GM23338 (cell line): ENCODE measurements at regions not wholly inside any gene's neighbourhood (a gene's known extent, or its start where the extent isn't known, plus 50 kb on each side); places are given as distances from the start of the nearest gene placed in this dataset.

Source experiments
- ATAC-seq: fragments of 200-7000 bp; cut with Tn5 transposase; 3 replicates; pipeline ENCODE4 v1.9.1; 2020
- DNase-seq: peaks from one replicate; pipeline ENCODE4 v3.0.0-alpha.2; 2015; ENCODE audit warnings: low spot score
- H2AFZ ChIP-seq: fragments of 200-600 bp; sonication (generic); 2 replicates; pipeline ENCODE4 v1.8.0; 2016; ENCODE audit warnings: antibody characterized with exemption, mild to moderate bottlenecking, moderate library complexity
- H3F3A ChIP-seq: fragments of 200-600 bp; sonication (generic); replicated peaks from 2 replicates; pipeline ENCODE4 v1.8.0; 2017; ENCODE audit warnings: antibody characterized with exemption, mixed run types, low read depth
- H3K27ac ChIP-seq: fragments of 200-600 bp; sonication (generic); 2 replicates; pipeline ENCODE4 v1.6.1; 2016; ENCODE audit warnings: low read depth
- H3K27me3 ChIP-seq: fragments of 200-600 bp; sonication (generic); 2 replicates; pipeline ENCODE4 v1.8.0; 2016; ENCODE audit warnings: mild to moderate bottlenecking, mixed run types, moderate library complexity; ENCODE audit not compliant: insufficient read depth
- H3K36me3 ChIP-seq: fragments of 200-600 bp; sonication (generic); 2 replicates; pipeline ENCODE4 v1.8.0; 2016; ENCODE audit warnings: mild to moderate bottlenecking; ENCODE audit not compliant: insufficient read depth
- H3K4me1 ChIP-seq: fragments of 200-600 bp; sonication (generic); 2 replicates; pipeline ENCODE4 v1.8.0; 2016; ENCODE audit warnings: mild to moderate bottlenecking, moderate library complexity; ENCODE audit not compliant: insufficient read depth
- H3K4me2 ChIP-seq: fragments of 200-600 bp; sonication (generic); 2 replicates; pipeline ENCODE4 v1.7.1; 2017; ENCODE audit warnings: mixed run types
- H3K4me3 ChIP-seq: fragments of 200-600 bp; sonication (generic); 2 replicates; pipeline ENCODE4 v1.6.1; 2016; ENCODE audit warnings: mixed run types
- H3K79me2 ChIP-seq: fragments of 200-600 bp; sonication (generic); replicated peaks from 2 replicates; pipeline ENCODE4 v1.8.0; 2017; ENCODE audit warnings: mild to moderate bottlenecking; ENCODE audit not compliant: insufficient read depth
- H3K9me2 ChIP-seq: fragments of 200-600 bp; sonication (generic); 2 replicates; pipeline ENCODE4 v1.8.0; 2017; ENCODE audit not compliant: insufficient read depth
- H4K20me1 ChIP-seq: fragments of 200-600 bp; sonication (generic); replicated peaks from 2 replicates; pipeline ENCODE4 v1.8.0; 2017; ENCODE audit warnings: mild to moderate bottlenecking; ENCODE audit not compliant: insufficient read depth
- H3K27ac Mint-ChIP-seq: 2 replicates; pipeline ENCODE4 v1.8.0; 2020; ENCODE audit warnings: inconsistent platforms, mild to moderate bottlenecking, moderate library complexity, mixed read lengths
- H3K27me3 Mint-ChIP-seq: 3 replicates; pipeline ENCODE4 v1.8.0; 2022; ENCODE audit warnings: low read depth, mild to moderate bottlenecking, moderate library complexity, mixed read lengths, inconsistent platforms; ENCODE audit not compliant: insufficient read depth, poor library complexity
- H3K36me3 Mint-ChIP-seq: 3 replicates; pipeline ENCODE4 v1.8.0; 2021; ENCODE audit warnings: low read depth, mild to moderate bottlenecking, inconsistent platforms, moderate library complexity, mixed read lengths
- H3K4me1 Mint-ChIP-seq: 3 replicates; pipeline ENCODE4 v1.8.0; 2020; ENCODE audit warnings: mild to moderate bottlenecking, inconsistent platforms, mixed read lengths
- H3K4me3 Mint-ChIP-seq: 3 replicates; pipeline ENCODE4 v1.8.0; 2021; ENCODE audit warnings: moderate library complexity, mild to moderate bottlenecking, inconsistent platforms, mixed read lengths
- H3K9me3 Mint-ChIP-seq: 3 replicates; pipeline ENCODE4 v1.8.0; 2020; ENCODE audit warnings: moderate library complexity, mild to moderate bottlenecking, inconsistent platforms, mixed read lengths
- CREB1 ChIP-seq: fragments of 250-450 bp; sonication (Bioruptor Pico); IDR thresholded peaks from 2 replicates; pipeline ENCODE4 v1.5.0; 2020; ENCODE audit warnings: low read depth, mild to moderate bottlenecking, moderate library complexity
- ETS1 ChIP-seq: IDR thresholded peaks from 2 replicates; pipeline ENCODE4 v1.6.1; 2016; ENCODE audit warnings: antibody characterized with exemption
- EZH2 ChIP-seq: fragments of 200-600 bp; sonication (generic); IDR thresholded peaks from one replicate; pipeline ENCODE4 v1.8.0; 2017; ENCODE audit warnings: antibody characterized with exemption, mild to moderate bottlenecking, low read depth; ENCODE audit not compliant: unreplicated experiment
- JUNB ChIP-seq: IDR thresholded peaks from one replicate; pipeline ENCODE4 v1.6.1; 2016; ENCODE audit warnings: antibody characterized with exemption; ENCODE audit not compliant: unreplicated experiment
- NANOG ChIP-seq: IDR thresholded peaks from 2 replicates; pipeline ENCODE4 v1.6.1; 2016; ENCODE audit warnings: antibody characterized with exemption, borderline replicate concordance
- REST ChIP-seq: IDR thresholded peaks from one replicate; pipeline ENCODE4 v1.6.1; 2018; ENCODE audit warnings: antibody characterized with exemption; ENCODE audit not compliant: unreplicated experiment
- ZNF331 ChIP-seq: fragments of 250-450 bp; sonication (Bioruptor Pico); IDR thresholded peaks from 2 replicates; pipeline ENCODE4 v1.5.0; 2020; ENCODE audit warnings: low read depth, mild to moderate bottlenecking, moderate library complexity
- ZNF462 ChIP-seq: fragments of 250-450 bp; sonication (Bioruptor Pico); IDR thresholded peaks from 2 replicates; pipeline ENCODE4 v1.5.0; 2020; ENCODE audit warnings: mild to moderate bottlenecking, moderate library complexity

- Mint-ChIP-seq H3K4me3 (no peak overlapping the region), H3K36me3 (no peaks in the 10 kb centered on the region), H3K9me3 (no peaks in the 10 kb centered on the region), H3K27ac (no peak overlapping the region), H3K27me3 (peaks cover 3% of the 10 kb centered on the region), H3K4me1 (peaks cover 11% of the 10 kb centered on the region)
- Histone ChIP-seq H3K36me3 (no peaks in the 10 kb centered on the region), H4K20me1 (no peaks in the 10 kb centered on the region), H3K4me2 (no peak overlapping the region), H3K4me1 (peaks cover 18% of the 10 kb centered on the region), H3K27me3 (no peaks in the 10 kb centered on the region), H3K4me3 (no peak overlapping the region), H3F3A (no peaks in the 10 kb centered on the region), H3K79me2 (no peaks in the 10 kb centered on the region), H3K27ac (no peak overlapping the region), H2AFZ (no peak overlapping the region), H3K9me2 (no peaks in the 10 kb centered on the region)
- TF ChIP-seq ZNF462 (CRISPR knock-in tag): no peak
- TF ChIP-seq REST: no peak
- no peak for TF ChIP-seq ETS1
- no peak for TF ChIP-seq CREB1 (CRISPR knock-in tag)
- TF ChIP-seq ZNF331 (CRISPR knock-in tag): no peak
- no peak for TF ChIP-seq NANOG
- TF ChIP-seq JUNB: no peak
- no peak for TF ChIP-seq EZH2
- ATAC-seq (no peak), DNase-seq (no peak)
Observed at GRCh38 chr2:47304654-47305053, 64.5 kb upstream of the EPCAM start.
